Left ventricle myocardium inferior (tissue), 1 donor: ENCODE measurements at regions not wholly inside any gene's neighbourhood (a gene's known extent, or its start where the extent isn't known, plus 50 kb on each side); places are given as distances from the start of the nearest gene placed in this dataset.

ENCODE experiments used
- DNase-seq: peaks from one replicate; pipeline ENCODE4 v3.0.0-alpha.2; 2020
- H3K27ac ChIP-seq: fragments of 200-600 bp; replicated peaks from 2 replicates; pipeline ENCODE4 v1.8.0; 2021
- H3K27me3 ChIP-seq: fragments of 200-600 bp; 2 replicates; pipeline ENCODE4 v1.8.0; 2021; ENCODE audit warnings: low read depth
- H3K36me3 ChIP-seq: fragments of 200-600 bp; 2 replicates; pipeline ENCODE4 v1.8.0; 2021
- H3K4me1 ChIP-seq: fragments of 200-600 bp; 2 replicates; pipeline ENCODE4 v1.8.0; 2021
- H3K4me3 ChIP-seq: fragments of 200-600 bp; 2 replicates; pipeline ENCODE4 v1.8.0; 2021; ENCODE audit warnings: mild to moderate bottlenecking, moderate library complexity
- H3K9me3 ChIP-seq: fragments of 200-600 bp; replicated peaks from 2 replicates; pipeline ENCODE4 v1.8.0; 2021
- CTCF ChIP-seq: fragments of 200-600 bp; IDR thresholded peaks from 2 replicates; pipeline ENCODE4 v1.8.0; 2021; ENCODE audit warnings: antibody characterized with exemption, mild to moderate bottlenecking, borderline replicate concordance
- intact Hi-C: fragments of 100-400 bp; cut with micrococcal nuclease; formaldehyde crosslinking; loops from one replicate; pipeline ENCODE4 v1.11.0; 2022
- donor health status: DM: no; HTN: yes; CAD: no; lungs with severe emphysema.

DNA sequence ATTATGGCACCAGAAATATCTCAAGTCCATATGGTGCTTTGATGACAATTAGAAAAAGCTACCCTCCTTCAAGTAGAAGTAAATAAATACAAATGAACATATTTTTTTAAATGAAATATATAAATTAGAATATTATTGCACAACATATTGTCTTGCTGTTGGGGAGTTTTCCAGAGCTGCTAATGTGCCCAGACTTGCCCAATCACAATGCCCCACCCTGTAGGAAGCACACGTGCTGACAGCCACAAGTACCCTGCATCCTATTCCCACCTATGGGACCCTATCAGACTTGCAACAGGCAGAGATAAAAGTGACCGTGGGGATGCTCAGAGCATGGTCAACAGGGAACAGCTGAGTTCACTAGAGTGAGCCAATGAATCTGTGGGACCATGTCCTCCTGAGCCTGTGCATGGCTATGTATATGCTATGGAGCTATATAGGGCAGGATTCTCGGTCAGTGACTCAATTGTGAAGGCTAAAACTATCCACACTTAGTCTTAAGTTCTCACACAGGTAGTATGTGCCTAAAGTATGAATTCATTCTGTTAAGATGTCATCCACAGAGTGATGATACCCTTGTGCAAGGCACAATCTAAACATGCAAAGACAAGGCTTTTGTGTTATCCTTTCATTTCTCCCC, 336.0 kb downstream of the HGF start:
- intact Hi-C loops = no loop called here

DNA sequence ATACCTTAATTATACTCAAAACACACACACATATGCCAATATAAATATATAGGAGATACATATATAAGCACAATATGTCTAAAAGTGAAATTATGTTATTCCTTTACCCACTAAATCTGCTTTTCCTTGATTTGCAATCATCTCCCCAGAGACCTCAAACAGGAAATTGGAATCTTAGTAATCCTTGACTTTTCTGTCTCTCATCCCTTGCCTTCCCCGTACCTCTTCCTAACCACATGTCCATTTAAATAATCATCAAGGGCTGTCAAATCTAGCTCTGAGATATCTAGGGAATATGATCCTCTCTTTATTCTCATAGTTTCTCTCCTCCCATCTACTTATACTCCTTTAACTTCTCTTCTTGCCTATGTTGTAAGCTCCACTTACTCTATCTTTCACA, 336.6 kb downstream of the HGF start:
- Histone ChIP-seq H3K4me3 (no peak overlapping the region), H3K36me3 (no peaks in the 10 kb centered on the region), H3K27ac (no peak overlapping the region), H3K4me1 (no peaks in the 10 kb centered on the region), H3K9me3 (no peaks in the 10 kb centered on the region), H3K27me3 (no peaks in the 10 kb centered on the region)
- DNase-seq = no peak
- intact Hi-C loops = no loop called here
- TF ChIP-seq CTCF = no peak

More for the DNA sequence above, 336.0 kb downstream of the HGF start:
- H3K36me3 ChIP-seq = no peaks in the 10 kb centered on the region
- H3K4me1 ChIP-seq = no peaks in the 10 kb centered on the region
- H3K27ac ChIP-seq = no peak overlapping the region
- DNase-seq = no peak
- no peak for TF ChIP-seq CTCF
- no peaks in the 10 kb centered on the region for H3K27me3 ChIP-seq
- no peaks in the 10 kb centered on the region for H3K9me3 ChIP-seq
- no peak overlapping the region for H3K4me3 ChIP-seq

- Histone ChIP-seq H3K27ac (no peak overlapping the region), H3K4me1 (no peaks in the 10 kb centered on the region), H3K27me3 (no peaks in the 10 kb centered on the region), H3K36me3 (no peaks in the 10 kb centered on the region), H3K9me3 (no peaks in the 10 kb centered on the region), H3K4me3 (no peak overlapping the region)
- no peak for TF ChIP-seq CTCF
- intact Hi-C loops = no loop called here
- DNase-seq = no peak
Measured at GRCh38 chr7:81430761-81431160, 339.1 kb downstream of the HGF start.

DNA sequence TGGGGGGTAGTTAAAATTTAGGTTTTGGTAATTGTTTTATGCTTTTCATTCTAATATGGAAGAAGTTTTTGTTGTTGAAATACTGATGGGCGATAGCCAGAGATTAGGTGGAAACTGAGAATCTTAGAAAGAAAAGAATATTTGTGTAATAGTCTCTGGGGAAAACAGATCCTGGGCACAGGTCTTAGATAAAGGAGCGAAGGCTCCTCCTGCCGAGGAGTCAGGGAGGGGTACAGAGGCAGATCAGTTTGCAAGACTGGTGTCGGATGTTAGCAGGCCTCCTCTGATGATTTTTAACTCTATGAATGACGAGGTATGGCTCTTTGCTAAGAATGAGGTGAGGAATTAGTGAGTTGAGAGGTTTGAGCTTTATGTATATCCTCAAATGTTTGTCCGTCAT, 339.7 kb downstream of the HGF start:
- TF ChIP-seq CTCF = no peak
- Histone ChIP-seq H3K36me3 (no peaks in the 10 kb centered on the region), H3K4me3 (no peak overlapping the region), H3K4me1 (no peaks in the 10 kb centered on the region), H3K9me3 (no peaks in the 10 kb centered on the region), H3K27ac (no peak overlapping the region), H3K27me3 (no peaks in the 10 kb centered on the region)
- DNase-seq = no peak
- intact Hi-C loops = no loop called here

- no peak for DNase-seq
- H3K9me3 ChIP-seq = no peaks in the 10 kb centered on the region
- intact Hi-C loops = no loop called here
- no peak overlapping the region for H3K4me3 ChIP-seq
- no peaks in the 10 kb centered on the region for H3K36me3 ChIP-seq
- no peaks in the 10 kb centered on the region for H3K27me3 ChIP-seq
- H3K4me1 ChIP-seq = no peaks in the 10 kb centered on the region
- H3K27ac ChIP-seq = no peak overlapping the region
- TF ChIP-seq CTCF = no peak
Measured at GRCh38 chr7:81427461-81427860, 342.4 kb downstream of the HGF start.
